ENCODE measurements at regions not wholly inside any gene's neighbourhood (a gene's known extent, or its start where the extent isn't known, plus 50 kb on each side); places are given as distances from the start of the nearest gene placed in this dataset.

- TF ChIP-seq POLR2A (IDR thresholded peaks at IDR 0.05) (no peak), CTCF (IDR thresholded peaks at IDR 0.05) (no peak)
These were observed 300.2 kb upstream of the N4BP1 start for GRCh38 chr16:48910214-48910613.

All from esophagus squamous epithelium (tissue), 4 donors.